Esophagus squamous epithelium (tissue), 5 donors: ENCODE measurements at regions not wholly inside any gene's neighbourhood (a gene's known extent, or its start where the extent isn't known, plus 50 kb on each side); places are given as distances from the start of the nearest gene placed in this dataset.
A peak's percentile ranks its signal among the peaks of the same experiment; 100 is the strongest.

ENCODE experiments used
- DNase-seq: peaks from one replicate; lab custom pipeline; 2025; lab: John Stamatoyannopoulos, UW
- H3K27ac ChIP-seq, 4 donors: fragments of 200-600 bp; sonication (generic); one replicate each; pipeline ENCODE4 v1.5.1; 2016 to 2019; ENCODE audit warnings: mild to moderate bottlenecking in 1 of 4
- H3K27me3 ChIP-seq, 4 donors: fragments of 200-600 bp; sonication (generic); 1 replicate in 3 of 4; 2 replicates in 1 of 4; pipeline versions ENCODE4 v1.5.1 to v1.6.0; 2017 to 2021; ENCODE audit warnings: antibody characterized with exemption in 1 of 4
- H3K36me3 ChIP-seq, 3 donors: fragments of 200-600 bp; sonication (generic); one replicate each; pipeline ENCODE4 v1.5.1; 2016 to 2019
- H3K4me1 ChIP-seq, 3 donors: fragments of 200-600 bp; sonication (generic); one replicate each; pipeline ENCODE4 v1.5.1; 2017 to 2019
- H3K4me3 ChIP-seq, 4 donors: fragments of 200-600 bp; sonication (generic); 1 replicate in 3 of 4; 2 replicates in 1 of 4; pipeline ENCODE4 v1.5.1; 2016 to 2019; ENCODE audit warnings: mild to moderate bottlenecking in 2 of 4, moderate library complexity in 1 of 4
- H3K9me3 ChIP-seq, 3 donors: fragments of 200-600 bp; sonication (generic); one replicate each; pipeline ENCODE4 v1.5.1; 2016 to 2019
- POLR2A ChIP-seq, 4 donors: fragments of 450-650 bp; IDR thresholded peaks; one replicate each; pipeline ENCODE4 v1.6.1; 2017; ENCODE audit warnings: antibody characterized with exemption in 4 of 4, mild to moderate bottlenecking in 4 of 4, moderate library complexity in 3 of 4
- WGBS, 2 donors: methylation state at CpG; one replicate each; pipeline ENCODE4 v1.1.5; 2018; 5-methylcytosine and 5-hydroxymethylcytosine counted together
- intact Hi-C: fragments of 100-400 bp; cut with DNase I; formaldehyde crosslinking; loops from one replicate; pipeline ENCODE4 v1.15.0; 2022
- TF ChIP-seq, protein P1 (sequence below), 6 experiments: fragments of 450-650 bp in 4 of 6; fragments of 200-600 bp in 2 of 6; sonication (generic) in 2 of 6; IDR thresholded peaks; one replicate each; pipeline ENCODE4 v1.5.1; 2016 to 2019; ENCODE audit warnings: antibody characterized with exemption in 6 of 6, mild to moderate bottlenecking in 4 of 6, moderate library complexity in 4 of 6
- donor health status: DM: yes; HTN: yes; CAD: no.

DNA sequence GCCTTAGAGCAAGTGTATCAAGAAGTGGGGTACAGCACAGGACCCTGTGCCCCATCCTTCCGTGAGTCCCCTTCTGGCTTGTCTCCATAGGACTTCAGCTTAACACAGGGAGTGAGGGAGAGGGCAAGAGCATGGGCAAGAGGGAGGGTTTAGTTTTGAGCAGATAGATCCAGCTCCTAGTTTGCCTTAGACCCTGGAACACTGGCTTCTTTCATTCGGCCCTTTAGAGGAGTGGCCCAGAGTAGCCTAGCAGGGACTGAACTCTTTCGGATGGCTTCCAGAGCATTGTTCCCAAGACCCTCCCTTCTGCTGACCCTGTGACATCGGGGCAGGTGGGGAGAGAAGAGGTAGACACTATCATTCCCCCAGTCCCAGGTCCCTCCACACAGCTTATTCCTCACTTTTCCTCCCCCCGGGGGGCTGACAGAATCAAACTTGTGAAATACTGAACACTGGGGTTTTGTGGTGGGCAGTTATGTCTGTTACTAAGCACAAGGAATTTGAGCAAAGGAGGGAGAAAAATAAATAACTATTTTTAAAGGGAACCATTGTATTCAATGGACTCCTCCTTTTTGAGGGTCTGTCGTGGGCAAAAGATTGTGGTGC is 289.6 kb upstream of the C2CD4B start:
- Histone ChIP-seq H3K4me3 (no peak overlapping the region), H3K27me3 (no peaks in the 10 kb centered on the region), H3K4me1 (peaks cover 0 to 30% (median 0%) of the 10 kb centered on the region in 3 donors), H3K9me3 (no peaks in the 10 kb centered on the region), H3K27ac (peak overlapping the region in 1 of 4 donors; percentile 44), H3K36me3 (no peaks in the 10 kb centered on the region)
- intact Hi-C loops: no loop called here
- 83 to 87% methylated on average over 6 of the region's 6 CpGs for WGBS, 2 donors
- no peak for DNase-seq
- TF ChIP-seq, protein P1, sequence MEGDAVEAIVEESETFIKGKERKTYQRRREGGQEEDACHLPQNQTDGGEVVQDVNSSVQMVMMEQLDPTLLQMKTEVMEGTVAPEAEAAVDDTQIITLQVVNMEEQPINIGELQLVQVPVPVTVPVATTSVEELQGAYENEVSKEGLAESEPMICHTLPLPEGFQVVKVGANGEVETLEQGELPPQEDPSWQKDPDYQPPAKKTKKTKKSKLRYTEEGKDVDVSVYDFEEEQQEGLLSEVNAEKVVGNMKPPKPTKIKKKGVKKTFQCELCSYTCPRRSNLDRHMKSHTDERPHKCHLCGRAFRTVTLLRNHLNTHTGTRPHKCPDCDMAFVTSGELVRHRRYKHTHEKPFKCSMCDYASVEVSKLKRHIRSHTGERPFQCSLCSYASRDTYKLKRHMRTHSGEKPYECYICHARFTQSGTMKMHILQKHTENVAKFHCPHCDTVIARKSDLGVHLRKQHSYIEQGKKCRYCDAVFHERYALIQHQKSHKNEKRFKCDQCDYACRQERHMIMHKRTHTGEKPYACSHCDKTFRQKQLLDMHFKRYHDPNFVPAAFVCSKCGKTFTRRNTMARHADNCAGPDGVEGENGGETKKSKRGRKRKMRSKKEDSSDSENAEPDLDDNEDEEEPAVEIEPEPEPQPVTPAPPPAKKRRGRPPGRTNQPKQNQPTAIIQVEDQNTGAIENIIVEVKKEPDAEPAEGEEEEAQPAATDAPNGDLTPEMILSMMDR (IDR thresholded peaks at IDR 0.05): no peak
- no peak for TF ChIP-seq POLR2A (IDR thresholded peaks at IDR 0.05)

DNA sequence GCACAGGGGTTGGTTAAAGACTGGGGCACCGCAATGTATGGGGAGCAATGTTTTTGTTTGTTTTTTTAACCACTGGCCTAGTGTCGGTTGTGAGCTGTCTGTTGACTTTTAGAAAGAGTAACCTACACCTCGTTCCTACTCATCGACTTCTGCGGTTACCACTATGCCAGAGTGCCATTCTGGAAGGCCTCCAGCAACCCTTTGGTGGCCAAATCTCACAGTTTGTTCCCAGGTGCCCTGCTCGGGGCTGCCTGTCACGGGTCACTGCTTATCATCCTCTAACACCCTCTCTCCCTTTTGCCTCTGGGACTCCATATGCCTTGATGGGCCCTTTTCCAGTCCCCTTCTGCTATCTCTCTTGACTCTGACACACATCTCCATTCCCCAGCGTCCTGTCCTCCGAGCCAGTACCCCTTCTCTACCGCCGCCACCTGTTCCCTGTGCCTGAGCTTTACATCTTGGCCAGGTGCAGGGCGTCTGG is 290.4 kb upstream of the C2CD4B start:
- Histone ChIP-seq H3K36me3 (no peaks in the 10 kb centered on the region), H3K27me3 (no peaks in the 10 kb centered on the region), H3K4me3 (no peak overlapping the region), H3K9me3 (no peaks in the 10 kb centered on the region), H3K27ac (no peak overlapping the region), H3K4me1 (peaks cover 0 to 30% (median 0%) of the 10 kb centered on the region in 3 donors)
- intact Hi-C loops: no loop called here
- WGBS, 2 donors: 81 to 85% methylated on average over 11 of the region's 12 CpGs
- TF ChIP-seq, protein P1 (IDR thresholded peaks at IDR 0.05): no peak
- TF ChIP-seq POLR2A (IDR thresholded peaks at IDR 0.05): no peak
- DNase-seq: no peak

DNA sequence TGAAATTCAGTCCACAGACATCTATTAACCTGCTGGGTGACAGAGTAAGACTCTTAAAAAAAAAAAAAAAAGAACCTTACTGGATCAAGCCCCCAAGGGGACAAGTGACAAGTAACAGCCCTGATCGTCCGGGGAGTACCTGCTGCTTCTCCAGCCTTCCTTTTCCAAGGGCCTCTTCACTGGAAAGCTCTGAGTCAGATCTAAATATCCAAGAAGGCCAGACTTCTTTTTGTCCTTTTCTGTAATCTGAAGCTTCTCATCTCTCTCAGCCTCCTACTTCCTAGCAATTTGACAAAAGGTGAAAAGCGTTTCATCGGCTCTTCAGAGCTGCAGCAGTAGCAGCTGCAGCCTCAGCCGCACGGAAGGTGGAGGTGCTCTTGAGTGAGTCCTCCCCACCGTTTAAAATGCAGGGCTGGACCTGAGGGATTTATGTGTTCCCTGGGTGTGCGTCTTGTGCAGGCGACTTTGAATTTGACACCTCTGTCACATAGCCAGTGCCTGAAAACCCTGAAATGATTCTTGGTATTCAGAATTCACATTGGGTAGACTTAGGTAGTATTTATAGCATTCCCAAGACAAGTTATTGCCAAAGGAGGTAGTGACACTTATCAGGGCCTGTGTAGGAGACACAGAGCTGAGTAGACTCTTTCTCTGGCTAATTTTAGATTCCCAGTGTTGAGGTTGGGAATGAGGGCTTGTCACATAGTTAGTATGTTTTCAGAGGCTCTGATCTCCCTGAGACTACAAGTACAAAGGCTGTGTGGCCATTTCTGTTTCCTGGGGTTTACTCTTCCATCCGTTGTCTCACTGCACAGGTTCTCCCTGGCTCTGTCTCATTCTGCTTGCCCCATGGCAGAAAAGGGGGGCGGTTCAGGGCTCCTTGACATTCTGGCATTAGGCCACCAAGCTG is 291.2 kb upstream of the C2CD4B start:
- peak overlapping the region in 1 of 4 donors; percentile 21 for H3K27ac ChIP-seq
- 76 to 84% methylated on average over 9 to 11 of the region's 11 CpGs for WGBS, 2 donors

DNA sequence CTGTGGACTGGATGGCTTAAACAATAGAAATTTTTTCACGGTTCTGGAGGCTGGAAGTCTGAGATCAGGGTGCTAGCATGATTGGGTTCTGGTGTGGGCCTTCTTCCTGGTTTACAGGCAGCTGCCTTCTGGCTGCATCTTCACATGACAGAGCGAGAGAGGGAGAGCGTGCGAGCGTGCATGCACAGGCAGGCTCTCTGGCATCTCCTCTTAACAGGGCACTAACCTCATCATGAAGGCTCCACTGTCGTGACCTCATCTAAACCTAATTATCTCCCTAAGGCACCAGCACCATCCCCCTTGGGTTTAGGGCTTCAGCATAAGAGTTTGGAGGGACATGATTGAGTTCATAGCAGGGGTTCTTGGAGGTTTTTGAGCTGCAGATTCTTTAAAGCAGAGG is 292.0 kb upstream of the C2CD4B start:
- Histone ChIP-seq H3K27me3 (no peaks in the 10 kb centered on the region), H3K4me1 (peaks cover 0 to 30% (median 0%) of the 10 kb centered on the region in 3 donors), H3K9me3 (no peaks in the 10 kb centered on the region), H3K27ac (no peak overlapping the region), H3K4me3 (no peak overlapping the region), H3K36me3 (no peaks in the 10 kb centered on the region)
- 59 to 68% methylated on average over 5 to 6 of the region's 6 CpGs for WGBS, 2 donors
- no peak for DNase-seq
- intact Hi-C loops: no loop called here
- TF ChIP-seq, protein P1 (IDR thresholded peaks at IDR 0.05): no peak
- no peak for TF ChIP-seq POLR2A (IDR thresholded peaks at IDR 0.05)

More for the DNA sequence above, 291.2 kb upstream of the C2CD4B start:
- H3K9me3 ChIP-seq: no peaks in the 10 kb centered on the region
- no peaks in the 10 kb centered on the region for H3K27me3 ChIP-seq
- TF ChIP-seq, protein P1 (IDR thresholded peaks at IDR 0.05): no peak
- TF ChIP-seq POLR2A (IDR thresholded peaks at IDR 0.05): no peak
- intact Hi-C loops: no loop called here
- DNase-seq: no peak
- H3K36me3 ChIP-seq: no peaks in the 10 kb centered on the region
- H3K4me1 ChIP-seq: peaks cover 0 to 30% (median 0%) of the 10 kb centered on the region in 3 donors
- no peak overlapping the region for H3K4me3 ChIP-seq

DNA sequence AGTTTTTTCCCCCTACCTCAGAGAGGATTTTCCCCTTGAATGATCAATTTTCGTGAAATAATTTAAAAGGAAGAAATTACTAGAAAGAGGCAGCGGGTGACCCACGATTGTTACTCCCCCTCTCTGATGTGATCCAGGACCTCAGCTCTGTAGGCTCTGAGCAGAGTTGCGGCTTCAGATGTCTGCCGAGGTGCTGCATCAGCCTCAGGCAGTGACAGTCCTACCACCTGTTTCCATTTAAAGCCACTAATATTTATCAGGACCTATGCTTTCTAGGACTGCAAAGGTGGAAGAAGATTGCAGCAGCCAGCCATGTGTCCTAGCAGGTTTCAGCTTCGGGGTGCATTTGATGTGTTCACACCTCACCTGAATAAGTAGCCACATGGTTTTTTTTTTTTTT is 294.8 kb upstream of the C2CD4B start:
- H3K9me3 ChIP-seq: no peaks in the 10 kb centered on the region
- H3K4me3 ChIP-seq: no peak overlapping the region
- intact Hi-C loops: no loop called here
- no peak for TF ChIP-seq POLR2A (IDR thresholded peaks at IDR 0.05)
- peaks cover 0 to 11% (median 0%) of the 10 kb centered on the region in 3 donors for H3K4me1 ChIP-seq
- H3K36me3 ChIP-seq: no peaks in the 10 kb centered on the region
- 77 to 96% methylated on average over 6 of the region's 6 CpGs for WGBS, 2 donors
- no peaks in the 10 kb centered on the region for H3K27me3 ChIP-seq
- H3K27ac ChIP-seq: no peak overlapping the region
- DNase-seq: no peak
